ENCODE measurements at regions not wholly inside any gene's neighbourhood (a gene's known extent, or its start where the extent isn't known, plus 50 kb on each side); places are given as distances from the start of the nearest gene placed in this dataset.

- TF ChIP-seq CTCF (IDR thresholded peaks at IDR 0.05; ENCODE audit: poor library complexity) (no peak), EZH2 (IDR thresholded peaks at IDR 0.05; ENCODE audit: borderline replicate concordance) (no peak)
Measured at GRCh38 chr11:10631761-10632160, 61.8 kb downstream of the IRAG1 start.
